Panc1 (cell line): ENCODE measurements at regions not wholly inside any gene's neighbourhood (a gene's known extent, or its start where the extent isn't known, plus 50 kb on each side); places are given as distances from the start of the nearest gene placed in this dataset.

Experiments used
- ATAC-seq: fragments of 200-7000 bp; cut with Tn5 transposase; 2 replicates; pipeline ENCODE4 v1.9.1; 2020; ENCODE audit warnings: mild to moderate bottlenecking, moderate library complexity
- BruUV-seq: library from RNA; stranded (reverse); fragments of 400-500 nt; replicated peaks from 2 replicates; lab custom pipeline; 2021; lab: Mats Ljungman, UMichigan
- CTCF ChIA-PET: fragments of 300-600 bp; sonication (Branson Sonifier 250); formaldehyde crosslinking; loops from one replicate; lab custom pipeline; 2022; ENCODE audit warnings: antibody characterized with exemption; lab: Charles Lee
- POLR2A ChIA-PET: fragments of 300-600 bp; sonication (Branson Sonifier 250); formaldehyde crosslinking; loops from one replicate; lab custom pipeline; 2022; ENCODE audit warnings: antibody characterized with exemption; lab: Charles Lee
- DNase-seq: peaks from one replicate; pipeline ENCODE4 v3.0.0-alpha.2; 2010; ENCODE audit warnings: low read depth, low spot score
- H3K27ac ChIP-seq: 2 replicates; pipeline ENCODE4 v1.5.1; 2011; ENCODE audit warnings: mild to moderate bottlenecking, low read length, inconsistent platforms
- H3K27me3 ChIP-seq: fragments of 200-500 bp; sonication (Bioruptor generic); 2 replicates; pipeline ENCODE4 v1.6.0; 2014; ENCODE audit warnings: low read length, inconsistent platforms; ENCODE audit not compliant: control insufficient read depth, insufficient read depth
- H3K36me3 ChIP-seq: fragments of 200-500 bp; sonication (Bioruptor generic); 2 replicates; pipeline ENCODE4 v1.5.1; 2014; ENCODE audit warnings: inconsistent platforms, mild to moderate bottlenecking, low read length, moderate library complexity; ENCODE audit not compliant: control insufficient read depth, insufficient read depth
- H3K4me1 ChIP-seq: 2 replicates; pipeline ENCODE4 v1.5.1; 2011; ENCODE audit warnings: inconsistent platforms, mild to moderate bottlenecking, low read length, moderate library complexity; ENCODE audit not compliant: control insufficient read depth, insufficient read depth
- H3K4me3 ChIP-seq, 2 experiments: 2 replicates each; pipeline ENCODE4 v1.5.1; 2011 to 2012; ENCODE audit warnings: low read depth in 2 of 2, low read length in 2 of 2, mild to moderate bottlenecking in 2 of 2, inconsistent platforms in 1 of 2, moderate library complexity in 1 of 2
- H3K9me3 ChIP-seq: fragments of 200-500 bp; sonication (Bioruptor generic); 2 replicates; pipeline ENCODE4 v1.5.1; 2014; ENCODE audit warnings: low read depth, mild to moderate bottlenecking, inconsistent platforms, low read length, moderate library complexity; ENCODE audit not compliant: control insufficient read depth, insufficient read depth
- CTCF ChIP-seq: fragments of 450-650 bp; IDR thresholded peaks from 2 replicates; pipeline ENCODE4 v1.5.1; 2017; ENCODE audit warnings: mild to moderate bottlenecking
- POLR2AphosphoS5 ChIP-seq: IDR thresholded peaks from 2 replicates; pipeline ENCODE4 v1.6.1; 2012; ENCODE audit warnings: mild to moderate bottlenecking, low read depth, low read length, moderate library complexity
- REST ChIP-seq, 2 experiments: IDR thresholded peaks; 2 replicates each; pipeline ENCODE4 v1.6.1; 2011 to 2012; ENCODE audit warnings: low read depth in 2 of 2, control low read depth in 1 of 2, low read length in 1 of 2, mild to moderate bottlenecking in 1 of 2, moderate library complexity in 1 of 2; ENCODE audit not compliant: insufficient read depth in 1 of 2
- SIN3A ChIP-seq: IDR thresholded peaks from 2 replicates; pipeline ENCODE4 v1.6.1; 2012; ENCODE audit warnings: low read depth, mild to moderate bottlenecking, low read length, moderate library complexity, borderline replicate concordance; ENCODE audit not compliant: insufficient read depth
- TCF7L2 ChIP-seq: IDR thresholded peaks from 2 replicates; pipeline ENCODE4 v1.6.1; 2011; ENCODE audit warnings: mild to moderate bottlenecking, low read depth, low read length, inconsistent platforms
- in situ Hi-C: cut with HindIII; loops from 2 replicates; pipeline ENCODE4 v1.10.0; 2016; ENCODE audit warnings: low sequenced_read_pairs, low pct_unique_long_range_greater_than_20kb
- intact Hi-C: fragments of 100-400 bp; cut with micrococcal nuclease; formaldehyde crosslinking; loops from one replicate; pipeline ENCODE4 v1.10.0; 2022; ENCODE audit not compliant: unreplicated experiment

- H3K9me3 ChIP-seq, result no peaks in the 10 kb centered on the region
- H3K4me1 ChIP-seq, result no peaks in the 10 kb centered on the region
- TF ChIP-seq CTCF (no peak), POLR2AphosphoS5 (no peak), TCF7L2 (no peak), REST (IDR thresholded peaks at IDR 0.05; ENCODE audit: insufficient read depth in 1 of 2, low read depth in 2 of 2, low read length in 1 of 2) (no peak), SIN3A (no peak)
- H3K36me3 ChIP-seq, result no peaks in the 10 kb centered on the region
- DNase-seq (no peak), ATAC-seq (no peak)
- H3K27ac ChIP-seq, result no peak overlapping the region
- no TSS peak for BruUV-seq
- H3K4me3 ChIP-seq, result no peak overlapping the region
- intact Hi-C loops (no loop called here), in situ Hi-C loops (no loop called here)
- H3K27me3 ChIP-seq, result no peaks in the 10 kb centered on the region
- CTCF ChIA-PET, result no interaction called here
- POLR2A ChIA-PET, result no interaction called here
Measured at GRCh38 chr22:27681037-27681436, 120.5 kb downstream of the MN1 start.

- ATAC-seq, result no peak
- H3K36me3 ChIP-seq, result no peaks in the 10 kb centered on the region
- in situ Hi-C loops (no loop called here), intact Hi-C loops (no loop called here)
- no peaks in the 10 kb centered on the region for H3K27me3 ChIP-seq
- H3K4me1 ChIP-seq, result no peaks in the 10 kb centered on the region
- CTCF ChIA-PET, result no interaction called here
- H3K4me3 ChIP-seq, result no peak overlapping the region
- TF ChIP-seq SIN3A (no peak), CTCF (peak; percentile 42; the same call in 1 of the 2 replicates), TCF7L2 (no peak), POLR2AphosphoS5 (no peak), REST (IDR thresholded peaks at IDR 0.05; ENCODE audit: insufficient read depth in 1 of 2, low read depth in 2 of 2, low read length in 1 of 2) (no peak)
- H3K9me3 ChIP-seq, result no peaks in the 10 kb centered on the region
- POLR2A ChIA-PET, result no interaction called here
- no peak overlapping the region for H3K27ac ChIP-seq
- BruUV-seq, result no TSS peak
- no peak for DNase-seq
Measured at GRCh38 chr22:27682437-27682836, 119.1 kb downstream of the MN1 start.
